ENCODE measurements at regions not wholly inside any gene's neighbourhood (a gene's known extent, or its start where the extent isn't known, plus 50 kb on each side); places are given as distances from the start of the nearest gene placed in this dataset.
"Not testable (repeated sequence)": the region's sequence is repeated elsewhere in the genome, so short reads cannot be mapped to it uniquely, and the experiment has no call there.

DNA sequence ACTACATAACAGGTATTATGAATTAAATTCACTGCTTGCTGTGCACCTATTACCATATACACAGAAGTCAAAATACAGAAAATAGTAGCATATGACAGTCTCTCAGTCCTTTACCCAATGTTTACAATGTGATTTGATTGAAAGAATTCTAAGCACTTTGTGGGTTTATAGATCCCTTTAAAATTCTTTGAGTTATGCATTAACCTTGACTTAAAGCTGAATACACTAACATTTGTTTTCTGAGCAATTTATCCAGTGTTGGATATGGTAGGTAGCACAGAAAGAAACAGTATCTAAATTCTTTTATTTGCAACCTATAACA is 230.8 kb upstream of the DDI1 start:
- DNase-seq (ENCODE audit: low read depth in 2 of 2), result no peak

DNA sequence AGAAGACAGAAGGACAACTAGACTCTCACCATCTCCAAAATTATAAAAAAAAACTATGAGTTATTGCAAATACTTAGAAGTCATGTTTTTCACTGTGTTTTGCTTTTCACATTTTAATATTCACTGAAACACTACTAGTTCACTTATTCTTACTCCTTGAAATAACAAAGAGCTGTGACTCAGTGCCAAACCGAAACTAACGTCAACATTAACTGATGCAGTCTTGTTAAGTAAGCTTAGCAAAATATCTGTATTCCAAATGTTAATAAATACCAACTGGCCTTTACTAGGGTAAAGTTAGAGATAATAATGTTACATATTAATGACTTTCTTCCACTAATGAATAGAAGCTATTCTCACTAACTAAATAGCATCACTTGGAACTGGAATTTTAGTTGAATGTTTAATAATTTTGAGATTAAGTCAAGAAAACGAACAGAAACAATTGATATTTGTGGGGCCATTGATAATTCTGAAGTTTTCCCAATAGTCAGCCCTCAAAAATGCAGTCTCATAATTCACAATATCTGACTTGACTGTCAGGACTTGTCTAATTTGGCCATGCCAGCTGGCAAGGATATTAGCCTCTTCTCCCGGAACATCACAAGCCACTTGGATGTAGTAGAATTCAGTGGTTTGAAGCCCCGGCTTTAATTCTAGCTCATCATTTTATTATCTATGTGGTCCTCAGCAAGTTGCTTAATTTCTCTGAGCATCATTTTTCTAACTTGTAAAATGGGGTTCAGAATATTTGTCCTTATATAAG is 230.1 kb upstream of the DDI1 start:
- peak in 1 of 2 donors; percentile 72 for DNase-seq (ENCODE audit: low read depth in 2 of 2)

DNA sequence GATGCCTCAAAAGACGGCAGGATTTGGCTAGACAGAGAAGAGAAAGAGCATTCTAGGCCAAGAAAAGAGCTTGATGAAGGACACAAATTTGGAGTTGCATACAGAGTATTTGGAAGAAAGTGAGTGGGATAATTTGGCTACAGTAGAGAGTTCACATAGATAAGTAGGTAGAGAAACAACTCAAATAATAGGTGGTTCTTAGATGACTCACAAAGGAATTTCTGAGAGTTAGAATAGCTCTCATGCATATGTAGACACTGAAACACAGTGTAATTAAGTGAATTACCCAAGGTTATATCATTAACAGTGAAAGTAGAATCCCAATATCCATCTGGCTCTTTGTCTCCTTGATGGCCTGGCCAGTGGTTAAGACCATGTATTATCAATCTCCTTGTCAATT is 228.6 kb upstream of the DDI1 start:
- no peak for DNase-seq (ENCODE audit: low read depth in 2 of 2)

DNA sequence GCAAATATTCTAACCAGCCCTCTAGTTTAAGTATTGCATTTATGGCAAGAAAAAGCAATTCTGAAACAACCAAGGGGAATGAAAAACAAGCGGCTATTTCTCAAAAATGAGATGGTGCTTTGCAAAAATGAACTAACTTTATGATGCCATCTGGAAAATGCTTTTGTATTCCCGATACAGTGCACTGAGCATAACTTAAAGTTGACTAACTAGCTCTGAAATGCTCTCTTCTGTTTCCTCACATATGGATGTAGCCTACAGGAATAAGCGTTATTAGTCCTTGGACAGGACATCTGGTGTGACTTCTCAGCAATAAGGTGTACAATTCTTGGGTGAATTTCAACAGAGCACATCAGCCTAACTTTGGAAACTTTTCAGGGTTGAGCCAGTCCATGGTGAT is 228.2 kb upstream of the DDI1 start:
- DNase-seq (ENCODE audit: low read depth in 2 of 2), result no peak

GRCh38 chr11:103811870-103812455 is 224.5 kb upstream of the DDI1 start:
- DNase-seq (ENCODE audit: low read depth in 2 of 2), result no peak

DNA sequence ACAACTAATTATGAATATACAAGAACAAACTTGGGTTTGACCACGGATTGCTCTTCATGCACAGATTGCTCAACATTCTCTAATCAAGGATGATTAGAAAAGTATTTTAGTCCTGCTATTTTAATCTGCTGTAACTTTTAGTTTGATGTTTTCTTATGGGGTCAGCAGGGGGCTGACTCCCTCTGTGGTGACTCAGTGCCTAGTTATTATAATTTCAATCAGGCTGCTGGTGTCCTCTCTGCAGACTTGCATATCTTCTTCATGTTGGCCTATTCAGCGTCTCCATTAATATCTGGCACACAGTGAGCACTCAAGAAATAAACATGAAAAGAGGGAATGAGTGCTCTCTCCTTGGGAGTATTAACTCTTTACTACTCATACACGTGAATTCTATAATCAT is 223.8 kb upstream of the DDI1 start:
- no peak for DNase-seq (ENCODE audit: low read depth in 2 of 2)

DNA sequence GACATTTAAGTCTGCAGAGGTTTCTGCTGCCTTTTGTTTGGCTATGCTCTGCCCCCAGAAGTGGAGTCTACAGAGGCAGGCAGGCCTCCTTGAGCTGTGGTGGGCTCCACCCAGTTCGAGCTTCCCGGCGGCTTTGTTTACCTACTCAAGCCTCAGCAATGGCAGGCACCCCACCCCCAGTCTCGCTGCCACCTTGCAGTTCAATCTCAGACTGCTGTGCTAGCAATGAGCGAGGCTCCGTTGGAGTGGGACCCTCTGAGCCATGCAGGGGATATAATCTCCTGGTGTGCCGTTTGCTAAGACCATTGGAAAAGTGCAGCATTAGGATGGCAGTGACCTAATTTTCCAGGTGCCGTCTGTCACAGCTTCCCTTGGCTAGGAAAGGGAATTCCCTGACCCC is 216.1 kb upstream of the DDI1 start:
- not testable (repeated sequence) for DNase-seq (ENCODE audit: low read depth in 2 of 2)

DNA sequence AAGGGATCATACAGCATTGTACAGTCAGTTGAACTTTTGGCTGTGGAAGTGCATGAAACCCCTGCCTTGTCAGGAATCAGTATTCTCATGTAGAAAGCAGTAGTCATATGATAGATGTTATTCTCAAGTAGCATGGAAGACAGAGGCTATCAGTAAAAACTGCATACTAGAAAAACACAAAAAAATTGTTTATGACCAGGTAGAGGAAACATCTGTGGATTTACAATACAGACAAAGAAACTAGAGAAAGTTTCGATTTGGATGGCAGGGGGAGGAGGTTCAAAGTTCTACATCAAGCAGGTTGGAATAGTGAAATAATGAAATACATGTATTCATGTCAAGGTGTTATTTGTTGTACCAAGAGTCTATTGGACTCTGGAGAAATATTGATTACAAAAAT is 212.3 kb upstream of the DDI1 start:
- DNase-seq (ENCODE audit: low read depth in 2 of 2), result peak in 1 of 2 donors; percentile 16

DNA sequence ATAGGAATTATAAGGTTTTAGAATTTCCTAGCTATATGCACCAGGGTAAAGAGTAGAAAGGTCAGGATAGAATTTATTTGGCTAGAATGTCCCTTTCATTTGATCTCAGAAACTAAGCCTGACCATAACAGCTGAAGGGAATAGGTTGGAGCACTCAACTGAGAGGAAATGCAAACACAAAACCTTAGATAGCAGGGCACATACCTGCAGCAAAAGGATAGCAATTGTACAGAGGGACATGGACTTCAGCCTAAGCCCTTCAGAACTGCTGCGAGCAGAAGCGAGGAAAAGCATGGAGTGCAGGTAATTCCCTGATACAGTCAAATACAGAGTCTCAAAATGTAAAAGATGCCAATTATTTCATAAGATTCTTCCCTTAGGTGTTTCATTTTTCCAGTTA is 211.0 kb upstream of the DDI1 start:
- DNase-seq (ENCODE audit: low read depth in 2 of 2), result no peak

- DNase-seq (ENCODE audit: low read depth in 2 of 2), result no peak
Measured at GRCh38 chr11:103826856-103827255, 209.6 kb upstream of the DDI1 start.

DNA sequence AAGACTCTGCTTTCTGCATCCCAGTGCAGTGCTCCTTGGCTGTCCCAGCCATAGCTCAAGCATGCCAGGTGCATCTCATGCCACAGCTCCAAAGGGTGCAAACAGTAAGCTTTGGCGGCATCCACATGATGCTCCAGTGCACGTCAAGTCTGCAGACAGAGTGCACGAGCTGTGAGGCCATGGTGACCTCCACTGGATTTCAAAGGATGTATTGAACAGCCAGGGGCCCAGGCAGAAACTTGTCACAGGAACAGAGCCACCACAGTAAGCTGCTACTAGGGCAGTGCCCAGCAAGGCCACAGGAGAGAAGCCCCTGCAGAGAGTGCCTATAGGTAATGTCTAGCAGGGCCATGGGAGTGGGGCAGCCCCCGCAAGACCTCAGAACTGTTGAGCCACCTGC is 206.8 kb upstream of the DDI1 start:
- DNase-seq (ENCODE audit: low read depth in 2 of 2), result no peak

- DNase-seq (ENCODE audit: low read depth in 2 of 2), result no peak
Measured at GRCh38 chr11:103830205-103830604, 206.2 kb upstream of the DDI1 start.

GRCh38 chr11:103832762-103833161 is 203.7 kb upstream of the DDI1 start:
- DNase-seq (ENCODE audit: low read depth in 2 of 2), result no peak

GRCh38 chr11:103842191-103842590 is 194.2 kb upstream of the DDI1 start:
- DNase-seq (ENCODE audit: low read depth in 2 of 2), result no peak

DNA sequence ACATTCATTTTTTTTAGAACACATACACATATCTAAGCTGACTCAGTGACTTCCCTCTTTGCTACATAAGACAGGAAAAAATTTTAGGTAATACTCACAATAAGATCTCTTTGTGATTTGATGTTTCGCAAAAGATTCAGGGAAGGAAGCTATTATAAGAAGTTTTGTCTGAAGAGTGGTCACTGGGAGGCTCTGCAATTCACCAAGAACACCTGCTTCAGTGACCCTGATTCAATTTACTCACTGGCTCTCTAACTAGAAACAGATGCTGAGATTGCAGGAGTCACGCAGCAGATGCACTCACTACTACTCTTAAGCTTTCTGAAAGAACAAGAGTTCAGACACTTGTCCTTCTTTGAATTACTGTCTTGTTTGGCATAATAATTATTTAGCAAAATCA is 193.6 kb upstream of the DDI1 start:
- no peak for DNase-seq (ENCODE audit: low read depth in 2 of 2)

GRCh38 chr11:103844327-103845215 is 191.9 kb upstream of the DDI1 start:
- DNase-seq (ENCODE audit: low read depth in 2 of 2), result no peak

- DNase-seq (ENCODE audit: low read depth in 2 of 2), result no peak
Measured at GRCh38 chr11:103845331-103845730, 191.1 kb upstream of the DDI1 start.

GRCh38 chr11:103848686-103849085 is 187.8 kb upstream of the DDI1 start:
- no peak for DNase-seq (ENCODE audit: low read depth in 2 of 2)

DNA sequence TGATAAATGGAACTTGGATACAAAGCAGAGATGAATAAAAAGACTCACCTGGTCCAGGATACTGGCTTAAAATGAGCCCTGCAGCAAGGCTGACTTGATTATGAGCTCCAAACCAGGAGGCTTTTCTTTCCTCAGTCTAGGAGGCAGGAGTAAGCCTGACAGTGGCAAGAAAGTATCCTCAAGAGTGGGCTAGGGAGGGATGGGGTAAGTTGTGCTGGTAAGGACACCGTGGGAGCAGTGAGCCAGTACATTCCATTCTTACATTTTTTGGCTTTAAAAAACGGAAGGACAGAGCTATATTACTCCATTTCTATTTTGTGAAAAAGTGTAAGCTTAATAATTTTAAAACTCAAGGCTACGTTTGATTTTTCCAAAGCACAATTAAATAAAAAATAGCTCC is 187.1 kb upstream of the DDI1 start:
- DNase-seq (ENCODE audit: low read depth in 2 of 2), result no peak

GRCh38 chr11:103850419-103851165 is 185.8 kb upstream of the DDI1 start:
- no peak for DNase-seq (ENCODE audit: low read depth in 2 of 2)

DNA sequence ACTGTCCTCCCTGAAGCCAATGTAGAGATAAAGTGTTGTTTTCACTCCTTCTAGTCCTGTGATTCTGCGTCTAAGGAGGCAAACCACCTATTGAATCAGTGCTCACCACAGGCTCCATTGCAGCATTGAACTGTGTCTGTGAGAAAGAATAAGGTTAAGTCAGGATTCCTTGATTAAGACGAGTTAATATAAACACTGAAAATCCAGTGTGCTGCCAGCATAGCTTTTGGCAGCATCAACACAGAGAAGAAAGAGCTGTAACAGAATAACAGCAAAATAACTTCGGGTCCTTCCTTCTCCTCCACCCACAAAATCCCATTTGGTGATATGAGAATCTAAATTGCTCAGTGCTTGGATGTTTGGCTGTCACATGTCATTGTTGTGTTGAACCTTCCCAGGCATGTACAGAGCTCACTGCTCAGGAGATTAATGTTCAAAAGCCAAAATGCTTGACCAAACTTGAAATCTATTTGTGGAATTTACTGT is 185.2 kb upstream of the DDI1 start:
- no peak for DNase-seq (ENCODE audit: low read depth in 2 of 2)

All from dermis microvascular lymphatic vessel endothelial cell (primary cell).